ENCODE measurements at regions not wholly inside any gene's neighbourhood (a gene's known extent, or its start where the extent isn't known, plus 50 kb on each side); places are given as distances from the start of the nearest gene placed in this dataset.

DNA sequence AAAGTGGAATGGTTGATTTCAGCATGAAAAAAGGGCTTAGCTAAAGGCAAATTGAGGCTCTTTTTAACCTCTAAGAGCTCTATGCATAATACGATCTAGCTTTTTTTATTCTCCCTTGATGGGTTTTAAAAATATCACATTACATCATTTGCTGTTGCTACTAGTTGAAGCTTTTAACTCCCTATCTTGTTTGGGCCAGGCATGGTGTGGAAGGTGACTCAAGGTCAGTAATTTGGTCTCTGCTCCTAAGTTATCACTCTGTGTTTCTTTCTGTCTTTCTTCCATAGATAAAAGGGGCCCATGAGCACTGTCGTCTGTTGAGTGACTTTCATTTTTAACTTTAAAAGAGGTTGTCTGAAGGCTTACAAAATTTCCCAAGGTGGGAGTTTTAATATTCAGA lies 58.1 kb upstream of the GOT2 start (continued):
- TF ChIP-seq KLF13 (tag; IDR thresholded peaks at IDR 0.05; ENCODE audit: borderline replicate concordance, low read depth) (no peak), ELF1 (tag; IDR thresholded peaks at IDR 0.05) (0 out of 2 replicates have a peak, but pooled peaks have one; percentile 24), RNF219 (CRISPR knock-in tag; IDR thresholded peaks at IDR 0.05) (no peak), IRF9 (tag; IDR thresholded peaks at IDR 0.05) (no peak), SP1 (CRISPR knock-in tag; IDR thresholded peaks at IDR 0.05) (no peak), DIDO1 (tag; IDR thresholded peaks at IDR 0.05; ENCODE audit: low read depth) (no peak), FOXA1 (IDR thresholded peaks at IDR 0.05; ENCODE audit: borderline replicate concordance) (no peak), FOSL1 (tag; conservative IDR thresholded peaks at IDR 0.05) (peak; percentile 36; the same call in 1 of the 2 replicates), ARID4B (CRISPR knock-in tag; IDR thresholded peaks at IDR 0.05) (no peak), HIVEP1 (CRISPR knock-in tag; IDR thresholded peaks at IDR 0.05) (no peak), ZMIZ1 (IDR thresholded peaks at IDR 0.05; ENCODE audit: low read depth in 2 of 2, low read length in 2 of 2) (peak in 1 of 2 experiments; percentile 37; a peak in 1 of 4 replicates), STAG1 (CRISPR knock-in tag; IDR thresholded peaks at IDR 0.05; ENCODE audit: borderline replicate concordance) (no peak), SNIP1 (IDR thresholded peaks at IDR 0.05; ENCODE audit: low read depth) (no peak), KAT8 (IDR thresholded peaks at IDR 0.05; ENCODE audit: low read depth) (no peak), MEIS2 (IDR thresholded peaks at IDR 0.05; ENCODE audit: partially characterized antibody) (peak; percentile 35)
- TF ChIP-seq, protein P1, sequence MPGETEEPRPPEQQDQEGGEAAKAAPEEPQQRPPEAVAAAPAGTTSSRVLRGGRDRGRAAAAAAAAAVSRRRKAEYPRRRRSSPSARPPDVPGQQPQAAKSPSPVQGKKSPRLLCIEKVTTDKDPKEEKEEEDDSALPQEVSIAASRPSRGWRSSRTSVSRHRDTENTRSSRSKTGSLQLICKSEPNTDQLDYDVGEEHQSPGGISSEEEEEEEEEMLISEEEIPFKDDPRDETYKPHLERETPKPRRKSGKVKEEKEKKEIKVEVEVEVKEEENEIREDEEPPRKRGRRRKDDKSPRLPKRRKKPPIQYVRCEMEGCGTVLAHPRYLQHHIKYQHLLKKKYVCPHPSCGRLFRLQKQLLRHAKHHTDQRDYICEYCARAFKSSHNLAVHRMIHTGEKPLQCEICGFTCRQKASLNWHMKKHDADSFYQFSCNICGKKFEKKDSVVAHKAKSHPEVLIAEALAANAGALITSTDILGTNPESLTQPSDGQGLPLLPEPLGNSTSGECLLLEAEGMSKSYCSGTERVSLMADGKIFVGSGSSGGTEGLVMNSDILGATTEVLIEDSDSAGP (CRISPR knock-in tag; IDR thresholded peaks at IDR 0.05), result no peak
